ENCODE measurements at regions not wholly inside any gene's neighbourhood (a gene's known extent, or its start where the extent isn't known, plus 50 kb on each side); places are given as distances from the start of the nearest gene placed in this dataset.

- H3K4me3 ChIP-seq (ENCODE audit: low read depth in 1 of 2, low read length in 1 of 2) = no peak overlapping the region
- no peaks in the 10 kb centered on the region for H3K36me3 ChIP-seq
- no peaks in the 10 kb centered on the region for H3K27me3 ChIP-seq
- no peaks in the 10 kb centered on the region for H3K9me3 ChIP-seq
- no peaks in the 10 kb centered on the region for H3K4me1 ChIP-seq (ENCODE audit: control insufficient read depth in 1 of 2, insufficient read depth in 1 of 2, low read depth in 1 of 2, low read length in 1 of 2)
- no peak for TF ChIP-seq CTCF (IDR thresholded peaks at IDR 0.05)
- no peak overlapping the region for H3K27ac ChIP-seq
Measured at GRCh38 chr20:60791823-60792222, 460.2 kb upstream of the CDH4 start.

GRCh38 chr20:60792941-60793340, 459.1 kb upstream of the CDH4 start:
- no peak for TF ChIP-seq CTCF (IDR thresholded peaks at IDR 0.05)
- Histone ChIP-seq H3K9me3 (no peaks in the 10 kb centered on the region), H3K36me3 (no peaks in the 10 kb centered on the region), H3K27me3 (no peaks in the 10 kb centered on the region), H3K4me1 (ENCODE audit: control insufficient read depth in 1 of 2, insufficient read depth in 1 of 2, low read depth in 1 of 2, low read length in 1 of 2) (no peaks in the 10 kb centered on the region), H3K4me3 (ENCODE audit: low read depth in 1 of 2, low read length in 1 of 2) (no peak overlapping the region), H3K27ac (no peak overlapping the region)

GRCh38 chr20:60794674-60795073, 457.4 kb upstream of the CDH4 start:
- Histone ChIP-seq H3K27me3 (no peaks in the 10 kb centered on the region), H3K4me3 (ENCODE audit: low read depth in 1 of 2, low read length in 1 of 2) (no peak overlapping the region), H3K36me3 (no peaks in the 10 kb centered on the region), H3K9me3 (no peaks in the 10 kb centered on the region), H3K27ac (no peak overlapping the region), H3K4me1 (ENCODE audit: control insufficient read depth in 1 of 2, insufficient read depth in 1 of 2, low read depth in 1 of 2, low read length in 1 of 2) (no peaks in the 10 kb centered on the region)
- no peak for TF ChIP-seq CTCF (IDR thresholded peaks at IDR 0.05)

GRCh38 chr20:60795651-60796050, 456.4 kb upstream of the CDH4 start:
- TF ChIP-seq CTCF (IDR thresholded peaks at IDR 0.05) = no peak
- Histone ChIP-seq H3K4me1 (ENCODE audit: control insufficient read depth in 1 of 2, insufficient read depth in 1 of 2, low read depth in 1 of 2, low read length in 1 of 2) (no peaks in the 10 kb centered on the region), H3K36me3 (no peaks in the 10 kb centered on the region), H3K27me3 (no peaks in the 10 kb centered on the region), H3K9me3 (peaks cover 6% of the 10 kb centered on the region), H3K27ac (no peak overlapping the region), H3K4me3 (ENCODE audit: low read depth in 1 of 2, low read length in 1 of 2) (no peak overlapping the region)

- Histone ChIP-seq H3K4me1 (ENCODE audit: control insufficient read depth in 1 of 2, insufficient read depth in 1 of 2, low read depth in 1 of 2, low read length in 1 of 2) (no peaks in the 10 kb centered on the region), H3K4me3 (ENCODE audit: low read depth in 1 of 2, low read length in 1 of 2) (no peak overlapping the region), H3K27me3 (no peaks in the 10 kb centered on the region), H3K27ac (no peak overlapping the region), H3K9me3 (peaks cover 6% of the 10 kb centered on the region), H3K36me3 (no peaks in the 10 kb centered on the region)
- TF ChIP-seq CTCF (IDR thresholded peaks at IDR 0.05) = no peak
Measured at GRCh38 chr20:60800185-60800584, 451.9 kb upstream of the CDH4 start.

GRCh38 chr20:60802676-60803075, 449.4 kb upstream of the CDH4 start:
- Histone ChIP-seq H3K4me1 (ENCODE audit: control insufficient read depth in 1 of 2, insufficient read depth in 1 of 2, low read depth in 1 of 2, low read length in 1 of 2) (no peaks in the 10 kb centered on the region), H3K27ac (no peak overlapping the region), H3K36me3 (no peaks in the 10 kb centered on the region), H3K9me3 (peaks cover 6% of the 10 kb centered on the region), H3K27me3 (no peaks in the 10 kb centered on the region), H3K4me3 (ENCODE audit: low read depth in 1 of 2, low read length in 1 of 2) (no peak overlapping the region)
- no peak for TF ChIP-seq CTCF (IDR thresholded peaks at IDR 0.05)
